ENCODE measurements at regions not wholly inside any gene's neighbourhood (a gene's known extent, or its start where the extent isn't known, plus 50 kb on each side); places are given as distances from the start of the nearest gene placed in this dataset.

DNA sequence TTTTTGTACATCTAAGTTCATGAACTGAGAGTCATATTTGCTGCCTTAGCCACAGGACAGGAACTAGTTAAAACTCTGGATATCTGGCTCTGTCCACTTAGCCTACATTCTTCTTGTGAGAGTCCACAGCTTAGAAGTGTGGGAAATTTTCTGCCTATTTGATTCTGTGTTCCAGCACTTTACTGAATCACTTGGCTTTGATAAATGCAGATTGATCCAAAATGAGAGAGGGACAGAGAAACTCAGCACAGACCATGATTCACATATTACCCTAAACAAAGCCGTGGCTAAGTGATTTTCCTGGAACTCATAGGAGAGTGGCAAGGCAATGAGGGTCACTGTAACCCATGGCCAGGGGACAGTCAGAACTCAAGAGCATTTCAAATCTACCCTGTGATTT, 87.5 kb upstream of the CADPS start:
- TF ChIP-seq, protein P1, sequence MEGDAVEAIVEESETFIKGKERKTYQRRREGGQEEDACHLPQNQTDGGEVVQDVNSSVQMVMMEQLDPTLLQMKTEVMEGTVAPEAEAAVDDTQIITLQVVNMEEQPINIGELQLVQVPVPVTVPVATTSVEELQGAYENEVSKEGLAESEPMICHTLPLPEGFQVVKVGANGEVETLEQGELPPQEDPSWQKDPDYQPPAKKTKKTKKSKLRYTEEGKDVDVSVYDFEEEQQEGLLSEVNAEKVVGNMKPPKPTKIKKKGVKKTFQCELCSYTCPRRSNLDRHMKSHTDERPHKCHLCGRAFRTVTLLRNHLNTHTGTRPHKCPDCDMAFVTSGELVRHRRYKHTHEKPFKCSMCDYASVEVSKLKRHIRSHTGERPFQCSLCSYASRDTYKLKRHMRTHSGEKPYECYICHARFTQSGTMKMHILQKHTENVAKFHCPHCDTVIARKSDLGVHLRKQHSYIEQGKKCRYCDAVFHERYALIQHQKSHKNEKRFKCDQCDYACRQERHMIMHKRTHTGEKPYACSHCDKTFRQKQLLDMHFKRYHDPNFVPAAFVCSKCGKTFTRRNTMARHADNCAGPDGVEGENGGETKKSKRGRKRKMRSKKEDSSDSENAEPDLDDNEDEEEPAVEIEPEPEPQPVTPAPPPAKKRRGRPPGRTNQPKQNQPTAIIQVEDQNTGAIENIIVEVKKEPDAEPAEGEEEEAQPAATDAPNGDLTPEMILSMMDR (IDR thresholded peaks at IDR 0.05), result no peak
- TF ChIP-seq POLR2A (IDR thresholded peaks at IDR 0.05), result no peak
- TF ChIP-seq POLR2AphosphoS5 (IDR thresholded peaks at IDR 0.05), result no peak
- no peak for TF ChIP-seq EP300 (IDR thresholded peaks at IDR 0.05)

All from sigmoid colon (tissue), 4 donors.